Colonic mucosa (tissue), 4 donors: ENCODE measurements at regions not wholly inside any gene's neighbourhood (a gene's known extent, or its start where the extent isn't known, plus 50 kb on each side); places are given as distances from the start of the nearest gene placed in this dataset.
"Not testable (repeated sequence)": the region's sequence is repeated elsewhere in the genome, so short reads cannot be mapped to it uniquely, and the experiment has no call there.

Experiments
- DNase-seq: peaks from one replicate; pipeline ENCODE4 v3.0.0-alpha.2; 2020
- H3K27ac ChIP-seq: fragments of 200-600 bp; one replicate; pipeline ENCODE4 v1.8.0; 2021
- H3K27me3 ChIP-seq: fragments of 200-600 bp; one replicate; pipeline ENCODE4 v1.8.0; 2021
- H3K36me3 ChIP-seq: fragments of 200-600 bp; one replicate; pipeline ENCODE4 v1.8.0; 2021
- H3K4me1 ChIP-seq: fragments of 200-600 bp; one replicate; pipeline ENCODE4 v1.8.0; 2021; ENCODE audit warnings: mild to moderate bottlenecking
- H3K4me3 ChIP-seq: fragments of 200-600 bp; one replicate; pipeline ENCODE4 v1.8.0; 2021
- H3K9ac ChIP-seq, 2 donors: one replicate each; pipeline ENCODE4 v1.7.0; 2013; ENCODE audit warnings: control low read depth in 2 of 2, low read depth in 2 of 2, low read length in 2 of 2
- H3K9me3 ChIP-seq: fragments of 200-600 bp; one replicate; pipeline ENCODE4 v1.8.0; 2021
- CTCF ChIP-seq: fragments of 200-600 bp; IDR thresholded peaks from one replicate; pipeline ENCODE4 v1.8.0; 2022; ENCODE audit warnings: antibody characterized with exemption, mild to moderate bottlenecking
- intact Hi-C: fragments of 100-400 bp; cut with DNase I; formaldehyde crosslinking; loops from one replicate; pipeline ENCODE4 v1.14.1; 2022
- donor health status: healthy.
- donor health status: DM: no; HTN: no; CAD: no.
- donor health status: DM: no; HTN: no; CAD: no.

- H3K27me3 ChIP-seq, result no peaks in the 10 kb centered on the region
- DNase-seq, result no peak
- H3K9me3 ChIP-seq, result no peaks in the 10 kb centered on the region
- no peaks in the 10 kb centered on the region for H3K4me1 ChIP-seq
- no peak overlapping the region for H3K9ac ChIP-seq
- no peaks in the 10 kb centered on the region for H3K36me3 ChIP-seq
- intact Hi-C loops, result no loop called here
- no peak for TF ChIP-seq CTCF
- no peak overlapping the region for H3K4me3 ChIP-seq
- no peak overlapping the region for H3K27ac ChIP-seq
Measured at GRCh38 chr13:22961835-22962537, 218.8 kb upstream of the SGCG start.

GRCh38 chr13:22963384-22964053 is 217.3 kb upstream of the SGCG start:
- H3K27me3 ChIP-seq, H3K36me3 ChIP-seq, intact Hi-C loops, H3K9ac ChIP-seq, H3K9me3 ChIP-seq, DNase-seq, H3K27ac ChIP-seq, H3K4me1 ChIP-seq, H3K4me3 ChIP-seq: not testable (repeated sequence)

- no peak overlapping the region for H3K4me3 ChIP-seq
- no peak for TF ChIP-seq CTCF
- no peak for DNase-seq
- H3K36me3 ChIP-seq, result no peaks in the 10 kb centered on the region
- no peaks in the 10 kb centered on the region for H3K4me1 ChIP-seq
- intact Hi-C loops, result no loop called here
- H3K27ac ChIP-seq, result no peak overlapping the region
- H3K9me3 ChIP-seq, result no peaks in the 10 kb centered on the region
- H3K9ac ChIP-seq, result no peak overlapping the region
- no peaks in the 10 kb centered on the region for H3K27me3 ChIP-seq
Measured at GRCh38 chr13:22964245-22964966, 216.4 kb upstream of the SGCG start.

- H3K36me3 ChIP-seq, H3K27me3 ChIP-seq, DNase-seq, intact Hi-C loops, H3K4me1 ChIP-seq, H3K4me3 ChIP-seq, H3K9ac ChIP-seq, H3K27ac ChIP-seq, H3K9me3 ChIP-seq: not testable (repeated sequence)
Measured at GRCh38 chr13:22965011-22965857, 215.5 kb upstream of the SGCG start.

- H3K4me3 ChIP-seq, DNase-seq, H3K9me3 ChIP-seq, H3K27ac ChIP-seq, H3K9ac ChIP-seq, intact Hi-C loops, H3K36me3 ChIP-seq, H3K27me3 ChIP-seq, H3K4me1 ChIP-seq: not testable (repeated sequence)
Measured at GRCh38 chr13:22965858-22966239, 214.9 kb upstream of the SGCG start.

GRCh38 chr13:22966753-22967152 is 214.0 kb upstream of the SGCG start:
- intact Hi-C loops, H3K9me3 ChIP-seq, H3K27ac ChIP-seq, H3K36me3 ChIP-seq, H3K4me1 ChIP-seq, H3K9ac ChIP-seq, H3K4me3 ChIP-seq, DNase-seq, H3K27me3 ChIP-seq: not testable (repeated sequence)

- Histone ChIP-seq H3K36me3 (no peaks in the 10 kb centered on the region), H3K9me3 (no peaks in the 10 kb centered on the region), H3K4me3 (no peak overlapping the region), H3K4me1 (no peaks in the 10 kb centered on the region), H3K27ac (no peak overlapping the region), H3K27me3 (no peaks in the 10 kb centered on the region), H3K9ac (no peak overlapping the region)
- TF ChIP-seq CTCF, result no peak
- no peak for DNase-seq
- intact Hi-C loops, result no loop called here
Measured at GRCh38 chr13:22967669-22968068, 213.1 kb upstream of the SGCG start.
